ENCODE measurements at regions not wholly inside any gene's neighbourhood (a gene's known extent, or its start where the extent isn't known, plus 50 kb on each side); places are given as distances from the start of the nearest gene placed in this dataset.

- TF ChIP-seq CREB1 (IDR thresholded peaks at IDR 0.05; ENCODE audit: low read depth) (no peak), TAF1 (IDR thresholded peaks at IDR 0.05; ENCODE audit: low read depth) (no peak), EGR1 (IDR thresholded peaks at IDR 0.05) (no peak), YY1 (IDR thresholded peaks at IDR 0.05; ENCODE audit: low read depth) (no peak), CEBPB (IDR thresholded peaks at IDR 0.05) (no peak), REST (IDR thresholded peaks at IDR 0.05; ENCODE audit: low read depth) (no peak), TCF12 (IDR thresholded peaks at IDR 0.05; ENCODE audit: low read depth) (no peak)
Measured at GRCh38 chr2:192551760-192552159, 357.0 kb upstream of the TMEFF2 start.
